HepG2 (cell line): ENCODE measurements at regions not wholly inside any gene's neighbourhood (a gene's known extent, or its start where the extent isn't known, plus 50 kb on each side); places are given as distances from the start of the nearest gene placed in this dataset.

Experiments used
- ATAC-seq: fragments of 200-7000 bp; cut with Tn5 transposase; 3 replicates; pipeline ENCODE4 v1.9.1; 2020; ENCODE audit warnings: mild to moderate bottlenecking, moderate library complexity
- BruUV-seq: library from RNA; stranded (reverse); fragments of 400-500 nt; replicated peaks from 2 replicates; lab custom pipeline; 2021; lab: Mats Ljungman, UMichigan
- CTCF ChIA-PET: fragments of 300-600 bp; formaldehyde crosslinking; extraction: SDS; loops from one replicate; lab custom pipeline; 2021; ENCODE audit warnings: low total read pairs, inconsistent platforms, low intra/inter-chr PET ratio; lab: Yijun Ruan, JAX
- POLR2A ChIA-PET: fragments of 350-600 bp; sonication (Branson Sonifier 250); formaldehyde crosslinking; loops from one replicate; lab custom pipeline; 2020; ENCODE audit warnings: antibody characterized with exemption, inconsistent platforms; lab: Yijun Ruan, JAX
- DNase-seq: peaks from one replicate; pipeline ENCODE4 v3.0.0-alpha.2; 2015; ENCODE audit warnings: low spot score
- FAIRE-seq: peaks from 3 replicates; lab custom pipeline; 2011; peaks lifted over from hg19 to GRCh38; lab: Jason Lieb, UNC
- H2AFZ ChIP-seq: one replicate; pipeline ENCODE4 v1.6.1; 2011; ENCODE audit warnings: low read length, inconsistent platforms
- H3K27ac ChIP-seq: fragments of 300-600 bp; 3 replicates; pipeline ENCODE4 v1.8.0; 2011; ENCODE audit warnings: mixed run types, mild to moderate bottlenecking, mixed read lengths, low read length, inconsistent platforms; ENCODE audit not compliant: insufficient read depth; ENCODE audit errors: extremely low read length
- H3K27me3 ChIP-seq, 2 experiments: fragments of 200-600 bp in 1 of 2; 2 replicates in 1 of 2; 3 replicates in 1 of 2; pipeline versions ENCODE4 v1.6.0 to v1.8.0; 2011; ENCODE audit warnings: low read length in 2 of 2, mild to moderate bottlenecking in 2 of 2, moderate library complexity in 2 of 2, inconsistent platforms in 1 of 2; ENCODE audit not compliant: insufficient read depth in 2 of 2, control insufficient read depth in 1 of 2
- H3K36me3 ChIP-seq, 2 experiments: fragments of 200-600 bp in 1 of 2; replicated peaks in 1 of 2; 2 replicates in 1 of 2; 3 replicates in 1 of 2; pipeline versions ENCODE4 v1.5.1 to v1.8.0; 2011; ENCODE audit warnings: low read length in 2 of 2, inconsistent platforms in 1 of 2; ENCODE audit not compliant: insufficient read depth in 2 of 2, control insufficient read depth in 1 of 2
- H3K4me1 ChIP-seq: 2 replicates; pipeline ENCODE4 v1.5.1; 2012; ENCODE audit warnings: low read length, inconsistent platforms; ENCODE audit not compliant: insufficient read depth
- H3K4me2 ChIP-seq: 2 replicates; pipeline ENCODE4 v1.6.0; 2011; ENCODE audit warnings: low read depth, low read length, inconsistent platforms
- H3K4me3 ChIP-seq, 3 experiments: fragments of 200-600 bp in 1 of 3; sonication (generic), shearing (Covaris generic) in 1 of 3; replicated peaks in 1 of 3; 2 replicates each; pipeline ENCODE4 v1.5.1; 2011 to 2016; ENCODE audit warnings: low read length in 3 of 3, inconsistent platforms in 2 of 3, low read depth in 2 of 3, mild to moderate bottlenecking in 2 of 3, control low read depth in 1 of 3, mixed read lengths in 1 of 3; ENCODE audit not compliant: insufficient read depth in 1 of 3
- H3K79me2 ChIP-seq: one replicate; pipeline ENCODE4 v1.6.1; 2011; ENCODE audit warnings: low read length, inconsistent platforms; ENCODE audit not compliant: insufficient read depth
- H3K9ac ChIP-seq: 2 replicates; pipeline ENCODE4 v1.6.0; 2011; ENCODE audit warnings: mild to moderate bottlenecking, low read depth, low read length, inconsistent platforms; ENCODE audit not compliant: insufficient read depth
- H3K9me3 ChIP-seq: 2 replicates; pipeline ENCODE4 v1.5.1; 2012; ENCODE audit warnings: mild to moderate bottlenecking, low read length
- H4K20me1 ChIP-seq: 2 replicates; pipeline ENCODE4 v1.6.0; 2011; ENCODE audit warnings: inconsistent platforms, mild to moderate bottlenecking, low read length, moderate library complexity; ENCODE audit not compliant: insufficient read depth
- ASH2L ChIP-seq: fragments of 300-600, 200-600 bp; sonication (generic); IDR thresholded peaks from 2 replicates; pipeline ENCODE4 v1.7.0; 2017; ENCODE audit warnings: low read depth, mild to moderate bottlenecking, moderate library complexity, mixed read lengths, low read length; ENCODE audit not compliant: insufficient read length
- ATF3 ChIP-seq: sonication (generic); formaldehyde crosslinking; IDR thresholded peaks from 2 replicates; pipeline ENCODE4 v1.4.0; 2020; ENCODE audit warnings: missing genetic modification reagents
- KLF13 ChIP-seq: sonication (generic); formaldehyde crosslinking; IDR thresholded peaks from 2 replicates; pipeline ENCODE4 v1.4.0; 2020; ENCODE audit warnings: mild to moderate bottlenecking, missing genetic modification reagents
- NFKBIZ ChIP-seq: IDR thresholded peaks from 2 replicates; pipeline ENCODE4 v1.6.1; 2018; ENCODE audit warnings: missing genetic modification reagents, missing compliant biosample characterization
- PBX2 ChIP-seq: IDR thresholded peaks from 2 replicates; pipeline ENCODE4 v1.6.1; 2016; ENCODE audit warnings: control low read depth
- SRSF1 ChIP-seq: fragments of 200-400 bp; formaldehyde crosslinking; optimal IDR thresholded peaks from 2 replicates; pipeline ENCODE3; 2017; ENCODE audit warnings: mild to moderate bottlenecking, low read depth, low read length, moderate library complexity
- TERF1 ChIP-seq: sonication (generic); formaldehyde crosslinking; IDR thresholded peaks from 2 replicates; pipeline ENCODE4 v1.8.0; 2022; ENCODE audit warnings: mild to moderate bottlenecking, missing genetic modification reagents, moderate library complexity
- TMF1 ChIP-seq: sonication (generic); formaldehyde crosslinking; IDR thresholded peaks from 2 replicates; pipeline ENCODE4 v1.8.1; 2022; ENCODE audit warnings: low read depth, missing genetic modification reagents
- ZBTB39 ChIP-seq: sonication (generic); formaldehyde crosslinking; IDR thresholded peaks from 2 replicates; pipeline ENCODE4 v1.5.0; 2020; ENCODE audit warnings: missing genetic modification reagents
- ZFP62 ChIP-seq: sonication (generic); formaldehyde crosslinking; IDR thresholded peaks from 2 replicates; pipeline ENCODE4 v1.4.0; 2020; ENCODE audit warnings: missing genetic modification reagents
- ZHX1 ChIP-seq: sonication (generic); formaldehyde crosslinking; IDR thresholded peaks from 2 replicates; pipeline ENCODE4 v1.8.1; 2022; ENCODE audit warnings: low read depth, mild to moderate bottlenecking, missing genetic modification reagents
- ZNF343 ChIP-seq: sonication (generic); formaldehyde crosslinking; IDR thresholded peaks from 2 replicates; pipeline ENCODE4 v1.4.0; 2020; ENCODE audit warnings: mild to moderate bottlenecking, missing genetic modification reagents
- ZNF382 ChIP-seq: sonication (generic); formaldehyde crosslinking; IDR thresholded peaks from 2 replicates; pipeline ENCODE4 v1.5.0; 2020; ENCODE audit warnings: missing genetic modification reagents, mild to moderate bottlenecking, borderline replicate concordance
- ZNF570 ChIP-seq: sonication (generic); formaldehyde crosslinking; IDR thresholded peaks from 2 replicates; pipeline ENCODE4 v1.4.0; 2020; ENCODE audit warnings: mild to moderate bottlenecking, missing genetic modification reagents, borderline replicate concordance
- ZNF7 ChIP-seq: IDR thresholded peaks from 2 replicates; pipeline ENCODE4 v1.6.1; 2016; ENCODE audit warnings: missing biosample characterization, missing genetic modification reagents
- in situ Hi-C: cut with HindIII; loops from 2 replicates; pipeline ENCODE4 v1.10.0; 2017; ENCODE audit warnings: low pct_unique_long_range_greater_than_20kb; ENCODE audit not compliant: extremely low pct_ligation_motif_present
- intact Hi-C: fragments of 100-400 bp; cut with micrococcal nuclease; formaldehyde crosslinking; loops from one replicate; pipeline ENCODE4 v1.10.0; 2022; ENCODE audit not compliant: unreplicated experiment
- TF ChIP-seq, protein P1 (sequence below): sonication (generic); formaldehyde crosslinking; IDR thresholded peaks from 2 replicates; pipeline ENCODE4 v1.4.0; 2020; ENCODE audit warnings: low read depth, mild to moderate bottlenecking, missing genetic modification reagents

DNA sequence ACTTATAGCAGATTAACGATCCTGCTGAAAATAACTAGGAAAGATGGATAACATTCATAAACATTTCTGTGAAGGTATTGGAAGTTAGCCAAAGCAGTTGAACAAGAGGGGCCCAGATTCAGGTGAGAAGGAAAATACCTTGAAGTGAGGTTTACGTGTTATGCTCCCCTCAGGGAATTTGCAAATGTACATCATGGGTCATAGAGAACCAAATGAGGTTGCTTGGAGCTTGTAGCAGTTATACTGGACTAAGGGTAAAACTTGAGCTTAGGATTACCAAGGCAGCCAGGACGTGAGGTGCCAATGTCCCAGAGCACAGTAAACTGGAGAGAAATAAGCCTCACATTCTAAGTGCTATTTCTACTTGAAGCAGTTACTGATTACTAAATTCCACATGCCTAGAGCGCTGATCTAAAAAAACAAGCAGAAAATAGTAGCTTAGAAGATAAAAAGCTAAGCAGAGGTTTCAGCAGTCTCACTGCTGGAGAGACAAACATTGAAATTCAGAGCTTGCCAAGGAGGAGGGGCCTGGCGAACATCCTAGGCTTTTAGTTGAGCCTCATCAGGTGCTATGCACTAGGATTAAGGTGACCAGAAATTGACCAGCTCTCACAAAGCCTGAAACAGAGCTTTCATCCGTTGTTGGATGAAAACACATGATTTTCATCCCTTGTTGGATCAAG is 136.7 kb upstream of the FAM20A start (continued):
- TF ChIP-seq ZBTB39, result no peak
- TF ChIP-seq, protein P1, sequence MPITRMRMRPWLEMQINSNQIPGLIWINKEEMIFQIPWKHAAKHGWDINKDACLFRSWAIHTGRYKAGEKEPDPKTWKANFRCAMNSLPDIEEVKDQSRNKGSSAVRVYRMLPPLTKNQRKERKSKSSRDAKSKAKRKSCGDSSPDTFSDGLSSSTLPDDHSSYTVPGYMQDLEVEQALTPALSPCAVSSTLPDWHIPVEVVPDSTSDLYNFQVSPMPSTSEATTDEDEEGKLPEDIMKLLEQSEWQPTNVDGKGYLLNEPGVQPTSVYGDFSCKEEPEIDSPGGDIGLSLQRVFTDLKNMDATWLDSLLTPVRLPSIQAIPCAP (CRISPR knock-in tag), result no peak
- no peak for TF ChIP-seq KLF13
- TF ChIP-seq ZNF570, result no peak
- no peak for TF ChIP-seq ZNF382 (CRISPR knock-in tag)

GRCh38 chr17:68734931-68735330 is 133.8 kb upstream of the FAM20A start:
- BruUV-seq, result no TSS peak
- CTCF ChIA-PET, result no interaction called here
- no peak overlapping the region for H2AFZ ChIP-seq
- no peaks in the 10 kb centered on the region for H3K36me3 ChIP-seq
- H3K27me3 ChIP-seq, result no peaks in the 10 kb centered on the region
- intact Hi-C loops (no loop called here), in situ Hi-C loops (no loop called here)
- no peak for ATAC-seq
- H3K9me3 ChIP-seq, result no peaks in the 10 kb centered on the region
- DNase-seq, result no peak
- H3K9ac ChIP-seq, result no peak overlapping the region
- peaks cover 34% of the 10 kb centered on the region for H3K4me1 ChIP-seq
- POLR2A ChIA-PET, result no interaction called here
- no peaks in the 10 kb centered on the region for H3K79me2 ChIP-seq
- no peak overlapping the region for H3K4me3 ChIP-seq
- no peak for FAIRE-seq
- no peak overlapping the region for H3K4me2 ChIP-seq
- H4K20me1 ChIP-seq, result no peaks in the 10 kb centered on the region
- no peak overlapping the region for H3K27ac ChIP-seq
- TF ChIP-seq PBX2, result no peak
- TF ChIP-seq ZFP62 (CRISPR knock-in tag), result no peak
- TF ChIP-seq NFKBIZ (CRISPR knock-in tag), result no peak
- no peak for TF ChIP-seq ZNF7 (CRISPR knock-in tag)
- no peak for TF ChIP-seq ZNF343 (CRISPR knock-in tag)
- TF ChIP-seq SRSF1, result no peak
- no peak for TF ChIP-seq ATF3
- no peak for TF ChIP-seq ZHX1 (CRISPR knock-in tag)
- TF ChIP-seq TERF1 (CRISPR knock-in tag), result no peak
- TF ChIP-seq ASH2L, result no peak
- TF ChIP-seq TMF1 (CRISPR knock-in tag), result no peak
